ENCODE measurements at regions not wholly inside any gene's neighbourhood (a gene's known extent, or its start where the extent isn't known, plus 50 kb on each side); places are given as distances from the start of the nearest gene placed in this dataset.

- no peak for DNase-seq (ENCODE audit: low spot score)
Observed at GRCh38 chrX:40148385-40149285, 50.9 kb upstream of the BCOR start.

- no peak for DNase-seq (ENCODE audit: low spot score)
Observed at GRCh38 chrX:40147971-40148370, 50.2 kb upstream of the BCOR start.
